GM12878 (cell line): ENCODE measurements at regions not wholly inside any gene's neighbourhood (a gene's known extent, or its start where the extent isn't known, plus 50 kb on each side); places are given as distances from the start of the nearest gene placed in this dataset.

Source experiments
- ATAC-seq: fragments of 200-7000 bp; cut with Tn5 transposase; 3 replicates; pipeline ENCODE4 v1.9.1; 2020; ENCODE audit warnings: mild to moderate bottlenecking, moderate library complexity
- BruUV-seq: library from RNA; stranded (reverse); fragments of 400-500 nt; replicated peaks from 2 replicates; lab custom pipeline; 2021; lab: Mats Ljungman, UMichigan
- CTCF ChIA-PET: fragments of 300-600 bp; sonication (Branson Sonifier 250); formaldehyde crosslinking; extraction: SDS; loops from one replicate; lab custom pipeline; 2021; ENCODE audit warnings: inconsistent platforms; lab: Yijun Ruan, JAX
- POLR2A ChIA-PET: fragments of 350-600 bp; formaldehyde crosslinking; extraction: SDS; loops from one replicate; lab custom pipeline; 2021; ENCODE audit warnings: inconsistent platforms; lab: Charles Lee
- RAD21 ChIA-PET: fragments of 300-600 bp; sonication (Branson Sonifier 250); formaldehyde crosslinking; loops from one replicate; lab custom pipeline; 2023; ENCODE audit warnings: antibody characterized with exemption; ENCODE audit not compliant: unreplicated experiment; lab: Charles Lee
- SMC1A ChIA-PET: fragments of 300-600 bp; sonication (Branson Sonifier 250); formaldehyde crosslinking; loops from one replicate; lab custom pipeline; 2023; ENCODE audit not compliant: unreplicated experiment, uncharacterized antibody; lab: Charles Lee
- DNase-seq: peaks from one replicate; pipeline ENCODE4 v3.0.0-alpha.2; 2011; ENCODE audit warnings: low read depth, low spot score
- FAIRE-seq: peaks from 3 replicates; lab custom pipeline; 2011; peaks lifted over from hg19 to GRCh38; lab: Jason Lieb, UNC
- H2AFZ ChIP-seq: 2 replicates; pipeline ENCODE4 v1.6.0; 2011; ENCODE audit warnings: low read depth, low read length, control low read depth; ENCODE audit not compliant: control insufficient read depth
- H3K27ac ChIP-seq: 2 replicates; pipeline ENCODE4 v1.5.1; 2011; ENCODE audit warnings: control low read depth; ENCODE audit not compliant: control insufficient read depth, insufficient read depth
- H3K27me3 ChIP-seq, 2 experiments: replicated peaks in 1 of 2; 2 replicates each; pipeline versions ENCODE4 v1.6.0 to v1.6.1; 2011; ENCODE audit warnings: low read length in 1 of 2; ENCODE audit not compliant: control insufficient read depth in 2 of 2, insufficient read depth in 2 of 2
- H3K36me3 ChIP-seq, 2 experiments: 2 replicates each; pipeline ENCODE4 v1.5.1; 2011; ENCODE audit warnings: low read length in 1 of 2; ENCODE audit not compliant: control insufficient read depth in 2 of 2, insufficient read depth in 2 of 2
- H3K4me1 ChIP-seq: 2 replicates; pipeline ENCODE4 v1.6.1; 2011; ENCODE audit warnings: mild to moderate bottlenecking, low read length, moderate library complexity, mixed read lengths; ENCODE audit not compliant: control insufficient read depth, insufficient read depth
- H3K4me2 ChIP-seq: 2 replicates; pipeline ENCODE4 v1.6.0; 2011; ENCODE audit warnings: control low read depth; ENCODE audit not compliant: control insufficient read depth, insufficient read depth
- H3K4me3 ChIP-seq: fragments of 200-600 bp; sonication (generic); 2 replicates; pipeline ENCODE4 v1.5.1; 2016
- H3K79me2 ChIP-seq: 2 replicates; pipeline ENCODE4 v1.6.0; 2011; ENCODE audit warnings: low read length; ENCODE audit not compliant: control insufficient read depth, insufficient read depth
- H3K9ac ChIP-seq: 2 replicates; pipeline ENCODE4 v1.8.0; 2011; ENCODE audit warnings: low read length, control low read depth, mixed read lengths; ENCODE audit not compliant: control insufficient read depth, insufficient read depth
- H3K9me3 ChIP-seq: replicated peaks from 3 replicates; pipeline ENCODE4 v1.5.1; 2011; ENCODE audit warnings: mild to moderate bottlenecking, low read length; ENCODE audit not compliant: control insufficient read depth, insufficient read depth
- H4K20me1 ChIP-seq: 2 replicates; pipeline ENCODE4 v1.6.0; 2011; ENCODE audit not compliant: control insufficient read depth, insufficient read depth
- ESRRA ChIP-seq: IDR thresholded peaks from 2 replicates; pipeline ENCODE4 v1.6.1; 2012; ENCODE audit warnings: mild to moderate bottlenecking, low read length, improper control_type of control experiment
- HCFC1 ChIP-seq: fragments of 150-350 bp; IDR thresholded peaks from 2 replicates; pipeline ENCODE4 v1.6.1; 2014; ENCODE audit warnings: low read length
- MTA2 ChIP-seq: fragments of 450-650 bp; IDR thresholded peaks from 2 replicates; pipeline ENCODE4 v1.6.1; 2016; ENCODE audit warnings: low read depth, mild to moderate bottlenecking, moderate library complexity
- NR2F1 ChIP-seq: fragments of 450-650 bp; conservative IDR thresholded peaks from 2 replicates; pipeline ENCODE4 v1.6.1; 2017; ENCODE audit warnings: mild to moderate bottlenecking
- RUNX3 ChIP-seq: IDR thresholded peaks from 2 replicates; pipeline ENCODE4 v1.6.1; 2012; ENCODE audit warnings: low read length, inconsistent platforms
- SIX5 ChIP-seq: IDR thresholded peaks from 2 replicates; pipeline ENCODE4 v1.6.1; 2011; ENCODE audit warnings: mild to moderate bottlenecking, low read depth, low read length, moderate library complexity; ENCODE audit not compliant: severe bottlenecking
- YY1 ChIP-seq: IDR thresholded peaks from 2 replicates; pipeline ENCODE4 v1.6.1; 2011; ENCODE audit warnings: low read depth, mild to moderate bottlenecking, low read length
- ZBTB4 ChIP-seq: fragments of 450-650 bp; formaldehyde crosslinking; IDR thresholded peaks from 2 replicates; pipeline ENCODE4 v1.4.0; 2022; ENCODE audit warnings: mild to moderate bottlenecking, moderate library complexity
- WGBS: methylation state at CpG from one replicate; pipeline ENCODE4 v1.1.6; 2016; ENCODE audit warnings: low lambda C conversion rate; ENCODE audit not compliant: insufficient replicate concordance, insufficient coverage; ENCODE audit errors: missing lambda C conversion rate; 5-methylcytosine and 5-hydroxymethylcytosine counted together
- in situ Hi-C: fragments of 300-500 bp; cut with MboI; formaldehyde crosslinking; loops from 9 replicates; pipeline ENCODE4 v1.14.3; 2018; ENCODE audit warnings: mixed read lengths
- intact Hi-C: fragments of 100-400 bp; cut with micrococcal nuclease; formaldehyde crosslinking; loops from one replicate; pipeline ENCODE4 v1.14.2; 2022; ENCODE audit not compliant: unreplicated experiment

- FAIRE-seq, result no peak
- ATAC-seq, result no peak
- no peak overlapping the region for H3K4me3 ChIP-seq
Measured at GRCh38 chr1:116321766-116322175, 51.3 kb upstream of the ATP1A1 start.

More at GRCh38 chr1:116321766-116322175, 51.3 kb upstream of the ATP1A1 start:
- no peak overlapping the region for H3K4me2 ChIP-seq
- no peak overlapping the region for H3K9ac ChIP-seq
- ChIA-PET SMC1A (interaction anchor here (1.5 to 1.6 kb wide), 2 partner anchors 9 to 13 kb away, joined by 3 to 4 read pairs; no protein-coding TSS in a partner anchor), RAD21 (no interaction called here), POLR2A (interaction anchor here (0.6 kb wide), 1 partner anchor 49 kb away, joined by 3 read pairs; no protein-coding TSS in a partner anchor), CTCF (interaction anchor here (0.7 to 1.2 kb wide), 2 partner anchors 15 to 29 kb away, joined by 3 read pairs; no protein-coding TSS in a partner anchor)
- 54% methylated on average over 5 of the region's 5 CpGs for WGBS
- H2AFZ ChIP-seq, result no peak overlapping the region
- no TSS peak for BruUV-seq
- in situ Hi-C loops (no loop called here), intact Hi-C loops (no loop called here)
- no peak for TF ChIP-seq NR2F1
- TF ChIP-seq SIX5, result no peak
- no peak for TF ChIP-seq RUNX3
- no peak for TF ChIP-seq YY1
- no peak for TF ChIP-seq HCFC1
- no peak for TF ChIP-seq ZBTB4
- no peak for TF ChIP-seq MTA2
- no peak for TF ChIP-seq ESRRA
- no peaks in the 10 kb centered on the region for H4K20me1 ChIP-seq
- peaks cover 6% of the 10 kb centered on the region for H3K4me1 ChIP-seq
- H3K9me3 ChIP-seq, result no peaks in the 10 kb centered on the region
- no peaks in the 10 kb centered on the region for H3K36me3 ChIP-seq
- DNase-seq, result no peak
- H3K79me2 ChIP-seq, result no peaks in the 10 kb centered on the region
- no peaks in the 10 kb centered on the region; a peak in 2 of 4 replicates for H3K27me3 ChIP-seq
- H3K27ac ChIP-seq, result no peak overlapping the region
